H1 (cell line): ENCODE measurements at regions not wholly inside any gene's neighbourhood (a gene's known extent, or its start where the extent isn't known, plus 50 kb on each side); places are given as distances from the start of the nearest gene placed in this dataset.

Source experiments
- POLR2A ChIP-seq, 2 experiments: IDR thresholded peaks; 1 replicate in 1 of 2; 2 replicates in 1 of 2; pipeline ENCODE4 v1.6.1; 2011; ENCODE audit warnings: low read depth in 2 of 2, low read length in 2 of 2, mild to moderate bottlenecking in 2 of 2; ENCODE audit errors: control extremely low read depth in 1 of 2
- POLR2AphosphoS5 ChIP-seq: IDR thresholded peaks from 2 replicates; pipeline ENCODE4 v1.6.1; 2011; ENCODE audit warnings: low read depth, low read length
- TAF1 ChIP-seq: IDR thresholded peaks from 2 replicates; pipeline ENCODE4 v1.6.1; 2011; ENCODE audit warnings: mild to moderate bottlenecking, low read depth, low read length
- TF ChIP-seq, protein P1 (sequence below), 3 experiments: IDR thresholded peaks; 1 replicate in 2 of 3; 2 replicates in 1 of 3; pipeline versions ENCODE4 v1.5.1 to v1.6.1; 2011; ENCODE audit warnings: low read length in 3 of 3, mild to moderate bottlenecking in 3 of 3, inconsistent platforms in 2 of 3, low read depth in 1 of 3, moderate library complexity in 1 of 3; ENCODE audit not compliant: insufficient read depth in 1 of 3; ENCODE audit errors: control extremely low read depth in 1 of 3
- TF ChIP-seq, protein P2 (sequence below): IDR thresholded peaks from 2 replicates; pipeline ENCODE4 v1.6.1; 2012; ENCODE audit warnings: low read length, inconsistent platforms

GRCh38 chr7:119945822-119946221 is 327.2 kb upstream of the KCND2 start:
- TF ChIP-seq, protein P1, sequence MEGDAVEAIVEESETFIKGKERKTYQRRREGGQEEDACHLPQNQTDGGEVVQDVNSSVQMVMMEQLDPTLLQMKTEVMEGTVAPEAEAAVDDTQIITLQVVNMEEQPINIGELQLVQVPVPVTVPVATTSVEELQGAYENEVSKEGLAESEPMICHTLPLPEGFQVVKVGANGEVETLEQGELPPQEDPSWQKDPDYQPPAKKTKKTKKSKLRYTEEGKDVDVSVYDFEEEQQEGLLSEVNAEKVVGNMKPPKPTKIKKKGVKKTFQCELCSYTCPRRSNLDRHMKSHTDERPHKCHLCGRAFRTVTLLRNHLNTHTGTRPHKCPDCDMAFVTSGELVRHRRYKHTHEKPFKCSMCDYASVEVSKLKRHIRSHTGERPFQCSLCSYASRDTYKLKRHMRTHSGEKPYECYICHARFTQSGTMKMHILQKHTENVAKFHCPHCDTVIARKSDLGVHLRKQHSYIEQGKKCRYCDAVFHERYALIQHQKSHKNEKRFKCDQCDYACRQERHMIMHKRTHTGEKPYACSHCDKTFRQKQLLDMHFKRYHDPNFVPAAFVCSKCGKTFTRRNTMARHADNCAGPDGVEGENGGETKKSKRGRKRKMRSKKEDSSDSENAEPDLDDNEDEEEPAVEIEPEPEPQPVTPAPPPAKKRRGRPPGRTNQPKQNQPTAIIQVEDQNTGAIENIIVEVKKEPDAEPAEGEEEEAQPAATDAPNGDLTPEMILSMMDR (IDR thresholded peaks at IDR 0.05; ENCODE audit: control extremely low read depth in 1 of 3, insufficient read depth in 1 of 3, low read depth in 1 of 3, low read length in 3 of 3): no peak
- TF ChIP-seq, protein P2, sequence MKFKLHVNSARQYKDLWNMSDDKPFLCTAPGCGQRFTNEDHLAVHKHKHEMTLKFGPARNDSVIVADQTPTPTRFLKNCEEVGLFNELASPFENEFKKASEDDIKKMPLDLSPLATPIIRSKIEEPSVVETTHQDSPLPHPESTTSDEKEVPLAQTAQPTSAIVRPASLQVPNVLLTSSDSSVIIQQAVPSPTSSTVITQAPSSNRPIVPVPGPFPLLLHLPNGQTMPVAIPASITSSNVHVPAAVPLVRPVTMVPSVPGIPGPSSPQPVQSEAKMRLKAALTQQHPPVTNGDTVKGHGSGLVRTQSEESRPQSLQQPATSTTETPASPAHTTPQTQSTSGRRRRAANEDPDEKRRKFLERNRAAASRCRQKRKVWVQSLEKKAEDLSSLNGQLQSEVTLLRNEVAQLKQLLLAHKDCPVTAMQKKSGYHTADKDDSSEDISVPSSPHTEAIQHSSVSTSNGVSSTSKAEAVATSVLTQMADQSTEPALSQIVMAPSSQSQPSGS: no peak
- TF ChIP-seq TAF1 (no peak), POLR2AphosphoS5 (no peak), POLR2A (IDR thresholded peaks at IDR 0.05; ENCODE audit: control extremely low read depth in 1 of 2, low read depth in 2 of 2, low read length in 2 of 2) (no peak)
